SK-N-MC (cell line): ENCODE measurements at regions not wholly inside any gene's neighbourhood (a gene's known extent, or its start where the extent isn't known, plus 50 kb on each side); places are given as distances from the start of the nearest gene placed in this dataset.
A peak's percentile ranks its signal among the peaks of the same experiment; 100 is the strongest.

Experiments used
- DNase-seq: peaks from one replicate; pipeline ENCODE4 v3.0.0-alpha.2; 2011; ENCODE audit warnings: low read depth, low spot score
- H3K27ac ChIP-seq: fragments of 200-600 bp; sonication (generic); 2 replicates; pipeline ENCODE4 v1.5.1; 2016; ENCODE audit warnings: mixed run types
- H3K36me3 ChIP-seq: fragments of 200-600 bp; sonication (generic); 2 replicates; pipeline ENCODE4 v1.6.1; 2017; ENCODE audit warnings: antibody characterized with exemption, low read length, mixed read lengths; ENCODE audit not compliant: insufficient read depth
- H3K4me3 ChIP-seq: fragments of 200-600 bp; sonication (generic); 2 replicates; pipeline ENCODE4 v1.5.1; 2016
- H3K9ac ChIP-seq: fragments of 200-600 bp; sonication (generic); 2 replicates; pipeline ENCODE4 v1.8.0; 2017; ENCODE audit warnings: mixed run types, mixed read lengths; ENCODE audit not compliant: insufficient read length
- H3K9me3 ChIP-seq: fragments of 200-600 bp; sonication (generic); 2 replicates; pipeline ENCODE4 v1.6.1; 2017; ENCODE audit warnings: low read depth, mild to moderate bottlenecking, antibody characterized with exemption, low read length, moderate library complexity, mixed read lengths
- EZH2 ChIP-seq: fragments of 200-600 bp; sonication (generic); IDR thresholded peaks from one replicate; pipeline ENCODE4 v1.6.1; 2017; ENCODE audit warnings: antibody characterized with exemption
- FOXP2 ChIP-seq: optimal IDR thresholded peaks from 2 replicates; pipeline ENCODE3; 2011; ENCODE audit warnings: mild to moderate bottlenecking, moderate library complexity; ENCODE audit not compliant: insufficient read depth; ENCODE audit errors: extremely low read length, control extremely low read depth
- POLR2AphosphoS5 ChIP-seq: IDR thresholded peaks from 2 replicates; pipeline ENCODE4 v1.6.1; 2012; ENCODE audit warnings: mild to moderate bottlenecking, low read depth, low read length, borderline replicate concordance

DNA sequence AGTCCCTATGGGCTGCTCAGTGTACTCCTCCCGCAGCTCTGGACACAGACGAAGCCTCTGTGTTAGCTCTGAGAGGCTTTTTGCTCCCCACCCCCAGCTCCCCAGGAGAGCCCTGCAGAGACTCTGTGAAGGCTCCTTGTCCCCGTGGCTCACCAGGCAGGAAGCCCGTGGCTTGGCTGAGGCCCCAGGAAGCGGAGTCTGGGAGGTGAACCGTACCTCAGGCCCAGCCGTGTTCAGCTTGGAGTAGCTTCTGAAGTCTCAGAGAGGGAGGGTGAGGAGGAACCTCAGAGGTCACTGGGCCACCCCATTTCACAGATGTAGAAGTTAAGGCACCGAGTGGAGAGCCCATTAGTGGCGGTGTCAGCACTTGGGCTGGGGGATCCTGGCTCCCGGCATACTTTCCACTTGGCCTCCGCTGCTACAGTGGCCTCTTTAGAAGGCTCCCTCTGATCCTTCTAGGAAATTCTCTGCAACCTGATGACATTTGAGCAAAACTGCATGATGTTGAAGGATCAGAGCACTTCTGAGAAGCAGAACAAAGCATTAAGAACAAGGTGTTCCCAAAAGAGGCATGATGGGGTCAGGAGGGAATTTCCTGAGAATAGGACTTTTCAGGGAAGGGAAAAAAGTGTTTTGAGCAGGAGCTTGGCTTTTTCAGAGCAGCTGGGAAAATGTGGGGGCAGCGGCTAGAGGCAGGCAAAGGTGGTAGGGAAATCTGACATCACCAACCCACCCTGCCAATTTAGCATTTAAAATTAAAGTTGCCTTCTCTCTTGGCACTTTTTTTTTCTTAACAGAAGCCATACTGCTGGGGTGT lies 79.1 kb downstream of the MCFD2 start:
- TF ChIP-seq POLR2AphosphoS5 (no peak), EZH2 (no peak), FOXP2 (no peak)
- H3K9me3 ChIP-seq: no peaks in the 10 kb centered on the region
- no peak overlapping the region for H3K9ac ChIP-seq
- H3K36me3 ChIP-seq: no peaks in the 10 kb centered on the region
- no peak overlapping the region for H3K4me3 ChIP-seq
- H3K27ac ChIP-seq: no peak overlapping the region
- DNase-seq: no peak

DNA sequence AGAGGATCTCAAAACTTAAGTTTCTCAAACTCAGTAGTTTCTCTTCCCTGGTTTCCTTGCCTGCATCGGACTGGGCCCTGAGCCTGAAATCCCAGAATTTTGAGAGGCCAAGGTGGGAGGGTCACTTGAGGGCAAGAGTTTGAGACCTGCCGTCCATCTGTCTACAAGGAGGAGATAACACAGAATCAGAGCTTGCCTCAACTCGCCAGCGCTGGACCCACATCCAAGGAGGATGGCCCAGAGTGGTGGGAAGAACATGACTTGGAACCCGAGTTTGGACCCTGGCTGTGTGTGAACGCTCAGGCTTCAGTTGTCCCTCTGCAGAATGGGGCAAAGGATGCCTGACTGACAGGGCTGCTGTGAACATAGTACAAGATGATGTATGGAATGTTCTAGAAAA lies 80.1 kb downstream of the MCFD2 start:
- no peak for DNase-seq
- no peak overlapping the region for H3K4me3 ChIP-seq
- TF ChIP-seq POLR2AphosphoS5 (no peak), EZH2 (no peak), FOXP2 (no peak)
- H3K27ac ChIP-seq: no peak overlapping the region
- no peak overlapping the region for H3K9ac ChIP-seq
- no peaks in the 10 kb centered on the region for H3K9me3 ChIP-seq
- H3K36me3 ChIP-seq: no peaks in the 10 kb centered on the region

DNA sequence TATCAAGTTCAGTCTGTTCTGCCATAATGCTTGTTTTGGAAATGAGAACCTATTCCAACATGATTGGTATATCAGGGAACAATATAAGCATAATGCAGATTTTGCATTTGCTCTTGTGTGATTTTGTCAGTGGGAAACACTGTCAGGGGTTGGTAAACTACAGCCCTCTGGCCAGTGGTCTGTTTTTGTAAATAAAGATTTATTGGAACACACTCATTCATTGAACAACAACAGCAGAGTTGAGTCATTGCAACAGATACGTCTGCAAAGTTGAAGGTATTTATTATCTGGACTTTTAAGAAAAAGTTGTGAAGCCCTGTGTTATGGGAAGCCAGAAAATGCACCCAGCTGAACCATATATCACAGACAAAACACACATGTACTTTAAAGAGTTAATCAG lies 83.1 kb downstream of the MCFD2 start:
- Histone ChIP-seq H3K4me3 (no peak overlapping the region), H3K27ac (no peak overlapping the region), H3K9ac (no peak overlapping the region), H3K9me3 (no peaks in the 10 kb centered on the region), H3K36me3 (no peaks in the 10 kb centered on the region)
- DNase-seq: no peak
- TF ChIP-seq FOXP2: no peak
- no peak for TF ChIP-seq POLR2AphosphoS5
- no peak for TF ChIP-seq EZH2

DNA sequence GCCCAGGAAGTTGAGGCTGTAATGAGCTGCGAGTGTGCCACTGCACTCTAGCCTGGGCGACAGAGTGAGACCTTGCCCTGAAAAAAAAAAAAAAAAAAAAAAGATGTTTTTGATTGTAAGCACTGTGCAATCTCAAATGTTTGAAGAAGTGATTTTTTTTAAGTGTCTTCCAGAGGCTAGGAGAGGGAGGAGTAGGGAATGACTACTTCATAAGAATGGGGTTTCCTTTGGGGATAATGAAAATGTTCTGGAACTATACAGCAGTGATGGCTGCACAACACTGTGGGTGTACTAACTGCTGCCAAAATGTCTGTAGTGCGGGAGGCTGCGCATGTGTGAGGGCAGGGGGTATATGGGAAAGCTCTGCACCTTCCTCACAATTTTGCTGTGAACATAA lies 83.7 kb downstream of the MCFD2 start:
- DNase-seq: no peak
- peak overlapping the region; percentile 81; the same call in 1 of the 2 replicates for H3K27ac ChIP-seq
- no peak overlapping the region for H3K9ac ChIP-seq
- H3K36me3 ChIP-seq: no peaks in the 10 kb centered on the region
- H3K4me3 ChIP-seq: no peak overlapping the region
- no peaks in the 10 kb centered on the region for H3K9me3 ChIP-seq
- TF ChIP-seq POLR2AphosphoS5: no peak
- no peak for TF ChIP-seq EZH2
- no peak for TF ChIP-seq FOXP2

DNA sequence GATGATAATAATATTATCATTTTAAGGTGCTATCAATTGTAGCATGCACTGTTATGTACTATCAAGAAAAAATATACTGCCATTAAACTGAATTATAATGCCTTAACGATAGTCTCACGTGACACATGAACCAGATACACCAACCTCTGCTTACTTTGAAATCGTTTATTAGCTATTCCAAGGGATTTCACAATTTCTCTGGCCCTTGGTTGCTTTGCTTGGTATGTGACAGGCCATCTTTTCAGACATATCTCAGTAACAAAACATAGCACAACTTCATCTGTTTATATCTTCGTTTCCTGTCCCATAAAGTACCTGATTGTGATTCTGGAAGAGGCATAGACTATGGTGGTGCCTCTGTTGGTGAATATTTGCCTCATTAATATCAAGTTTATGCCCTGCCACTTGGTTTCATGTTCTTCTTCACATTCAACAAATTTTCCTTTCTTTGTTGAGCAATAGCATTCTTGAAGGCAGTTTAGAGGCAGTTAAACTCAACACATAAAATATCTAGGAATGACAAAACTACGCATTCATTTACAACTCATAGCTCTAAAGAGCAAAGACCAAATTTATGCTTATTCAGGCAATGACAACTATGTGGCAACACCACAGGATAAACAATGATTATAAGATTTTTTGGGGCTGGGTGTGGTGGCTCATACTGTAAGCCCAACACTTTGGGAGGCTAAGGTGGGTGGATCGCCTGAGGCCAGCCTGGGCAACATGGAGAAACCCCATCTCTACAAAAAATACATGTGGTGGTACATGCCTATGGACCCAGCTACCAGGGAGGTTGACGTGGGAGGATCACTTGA lies 84.3 kb downstream of the MCFD2 start:
- TF ChIP-seq POLR2AphosphoS5: no peak
- no peak for TF ChIP-seq FOXP2
- TF ChIP-seq EZH2: no peak
- peak overlapping the region; percentile 81 for H3K27ac ChIP-seq
- H3K9ac ChIP-seq: no peak overlapping the region
- no peaks in the 10 kb centered on the region for H3K36me3 ChIP-seq
- no peaks in the 10 kb centered on the region for H3K9me3 ChIP-seq
- no peak overlapping the region for H3K4me3 ChIP-seq
- no peak for DNase-seq

DNA sequence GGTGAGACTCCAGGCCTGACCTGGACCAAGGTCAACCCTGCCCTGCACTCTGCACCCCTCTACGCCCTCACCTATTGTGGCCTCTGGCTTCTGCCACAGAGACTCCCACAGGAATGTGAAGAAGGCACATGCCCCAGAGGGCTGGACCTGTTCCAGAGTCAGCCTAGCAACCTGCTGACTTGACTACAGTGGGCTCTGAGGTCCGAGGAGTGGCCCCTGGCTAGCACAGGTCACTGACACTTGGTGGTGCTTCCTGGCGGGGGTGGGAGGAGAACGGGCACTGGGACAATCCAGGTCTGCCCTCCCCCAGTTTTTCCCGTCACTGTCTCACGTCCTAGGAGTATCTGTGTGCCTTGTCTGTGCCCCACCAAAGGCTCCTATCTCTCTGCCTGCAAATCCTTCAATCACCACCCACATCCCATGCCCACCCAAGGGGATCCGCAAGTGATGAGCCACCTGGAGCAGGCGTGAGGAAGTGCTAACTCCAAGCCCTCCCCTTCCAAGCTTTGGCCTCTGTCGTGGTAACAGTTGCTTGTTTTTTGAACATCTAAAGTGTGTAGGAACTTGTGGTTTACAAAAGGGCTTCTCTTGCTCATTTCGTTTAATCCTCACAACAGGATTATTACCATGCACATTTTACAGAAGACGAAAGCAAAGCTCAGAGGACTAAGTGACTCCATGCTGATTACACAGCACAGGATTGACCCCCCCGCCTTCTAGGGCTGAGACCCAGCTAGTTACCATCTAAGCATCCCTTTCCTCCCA lies 86.2 kb downstream of the MCFD2 start:
- Histone ChIP-seq H3K36me3 (no peaks in the 10 kb centered on the region), H3K9me3 (no peaks in the 10 kb centered on the region), H3K27ac (no peak overlapping the region), H3K9ac (no peak overlapping the region), H3K4me3 (no peak overlapping the region)
- TF ChIP-seq POLR2AphosphoS5: no peak
- TF ChIP-seq EZH2: no peak
- no peak for TF ChIP-seq FOXP2
- DNase-seq: no peak

DNA sequence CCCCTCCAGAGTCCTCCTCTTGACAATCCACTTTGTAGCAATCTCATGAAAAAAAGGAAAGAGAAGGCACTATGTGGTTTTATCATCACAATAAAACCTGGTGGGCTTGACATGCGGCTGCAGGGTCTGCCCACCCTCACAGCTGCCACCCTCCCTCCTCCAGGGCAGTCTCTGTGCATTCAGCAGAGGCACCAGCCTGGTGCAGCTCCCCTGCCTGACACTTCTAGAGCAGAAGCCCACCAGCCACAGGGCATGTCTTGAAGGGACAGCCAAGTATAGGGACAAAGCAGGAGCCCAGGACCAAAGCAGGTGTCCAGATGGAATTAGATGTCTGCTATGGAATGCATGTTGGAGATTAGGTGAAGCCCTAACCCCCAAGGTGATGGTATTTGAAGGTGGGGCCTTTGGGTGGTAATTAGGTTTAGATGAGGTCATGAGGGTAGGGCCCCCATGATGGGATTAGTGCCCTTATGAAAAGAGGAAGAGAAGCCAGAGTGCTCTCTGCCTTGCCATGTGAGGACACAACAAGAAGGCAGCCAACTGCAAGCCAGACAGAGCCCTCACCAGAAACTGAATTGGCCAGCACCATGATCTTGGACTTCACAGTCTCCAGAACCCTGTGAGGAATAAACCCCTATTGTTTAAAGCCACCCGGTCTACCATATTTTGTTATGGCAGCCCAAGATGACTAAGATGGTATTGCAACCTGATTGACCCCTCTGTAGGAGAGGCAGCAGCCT lies 86.9 kb downstream of the MCFD2 start:
- no peak overlapping the region for H3K9ac ChIP-seq
- H3K9me3 ChIP-seq: no peaks in the 10 kb centered on the region
- H3K4me3 ChIP-seq: no peak overlapping the region
- H3K27ac ChIP-seq: no peak overlapping the region
- TF ChIP-seq EZH2: no peak
- no peak for TF ChIP-seq FOXP2
- TF ChIP-seq POLR2AphosphoS5: no peak
- H3K36me3 ChIP-seq: no peaks in the 10 kb centered on the region
- DNase-seq: no peak

DNA sequence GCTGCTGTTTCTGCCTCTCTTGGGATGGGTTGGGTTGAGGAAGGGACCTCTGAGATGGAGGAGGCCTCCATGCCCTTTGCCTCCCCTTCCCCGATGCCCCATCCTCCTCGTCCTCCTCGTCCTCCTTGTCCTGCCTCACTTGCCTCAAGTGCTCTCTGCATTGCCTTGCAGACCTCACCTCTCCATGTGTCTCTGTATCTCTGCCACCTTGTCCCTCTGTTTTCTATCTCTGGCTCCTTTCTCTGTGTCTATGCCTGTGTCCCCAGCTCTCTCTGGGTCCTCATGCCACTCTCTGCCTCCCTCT lies 87.5 kb downstream of the MCFD2 start:
- Histone ChIP-seq H3K9ac (no peak overlapping the region), H3K27ac (no peak overlapping the region), H3K9me3 (no peaks in the 10 kb centered on the region), H3K36me3 (no peaks in the 10 kb centered on the region), H3K4me3 (no peak overlapping the region)
- no peak for DNase-seq
- no peak for TF ChIP-seq POLR2AphosphoS5
